ENCODE measurements at regions not wholly inside any gene's neighbourhood (a gene's known extent, or its start where the extent isn't known, plus 50 kb on each side); places are given as distances from the start of the nearest gene placed in this dataset.
"Not testable (repeated sequence)": the region's sequence is repeated elsewhere in the genome, so short reads cannot be mapped to it uniquely, and the experiment has no call there.

DNA sequence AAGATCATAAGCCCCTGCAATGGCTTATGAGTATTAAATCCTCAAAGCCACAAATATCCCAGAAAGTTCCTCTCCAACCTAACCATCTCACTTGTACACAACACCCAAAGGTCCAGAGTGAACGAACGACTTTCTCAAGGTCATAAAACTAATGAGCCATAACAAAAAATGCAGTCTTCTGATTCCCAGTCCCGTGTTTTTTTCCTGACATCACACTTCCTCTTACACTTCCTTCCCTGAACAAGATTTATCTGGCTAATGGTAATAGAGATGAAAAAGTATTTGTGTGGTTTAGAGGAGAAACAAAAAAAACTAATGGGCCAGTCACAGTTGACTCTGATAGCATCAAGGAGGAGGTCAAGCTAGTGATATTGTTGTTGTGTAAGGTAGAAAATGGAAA lies 99.5 kb upstream of the KLHL13 start:
- DNase-seq: peak in 1 of 2 donors; percentile 21

DNA sequence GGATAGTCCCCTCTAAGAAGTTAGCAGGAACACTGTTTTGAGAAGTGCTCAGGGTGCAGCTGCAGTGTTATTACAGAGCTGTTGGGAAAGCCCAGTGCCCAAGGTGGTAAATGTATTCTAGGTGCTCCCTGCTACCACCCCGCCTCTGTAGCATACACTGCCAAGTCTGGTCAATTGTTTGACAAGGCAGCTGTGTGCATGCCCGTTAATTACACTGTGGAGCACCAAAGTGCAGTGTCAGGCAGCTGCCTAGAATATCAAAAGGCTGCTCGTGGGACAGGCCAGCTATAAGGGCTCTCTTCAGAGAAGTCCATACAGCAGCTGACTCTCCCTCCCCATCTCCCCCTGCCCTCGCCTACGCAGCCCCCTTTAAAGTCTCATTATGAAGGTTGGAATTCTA lies 99.9 kb upstream of the KLHL13 start:
- DNase-seq: no peak

DNA sequence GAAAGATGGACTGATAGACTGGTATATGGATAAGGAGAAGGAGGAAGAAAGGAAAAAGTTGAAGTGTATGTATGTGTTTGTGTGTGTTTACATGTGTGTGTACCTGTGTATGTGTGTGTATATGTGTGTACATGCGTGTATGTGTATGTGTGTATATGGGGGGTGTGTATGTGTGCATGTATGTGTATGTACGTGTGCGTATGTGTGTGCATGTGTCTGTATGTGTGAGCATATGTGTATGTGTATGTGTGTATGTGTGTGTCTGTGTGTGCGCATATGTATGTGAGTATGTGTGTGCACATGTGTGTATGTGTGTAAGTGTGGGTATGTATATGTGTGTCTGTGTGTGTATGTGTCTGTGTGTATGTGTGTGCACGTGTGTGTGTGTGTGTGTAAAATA lies 101.5 kb upstream of the KLHL13 start:
- no peak for DNase-seq

DNA sequence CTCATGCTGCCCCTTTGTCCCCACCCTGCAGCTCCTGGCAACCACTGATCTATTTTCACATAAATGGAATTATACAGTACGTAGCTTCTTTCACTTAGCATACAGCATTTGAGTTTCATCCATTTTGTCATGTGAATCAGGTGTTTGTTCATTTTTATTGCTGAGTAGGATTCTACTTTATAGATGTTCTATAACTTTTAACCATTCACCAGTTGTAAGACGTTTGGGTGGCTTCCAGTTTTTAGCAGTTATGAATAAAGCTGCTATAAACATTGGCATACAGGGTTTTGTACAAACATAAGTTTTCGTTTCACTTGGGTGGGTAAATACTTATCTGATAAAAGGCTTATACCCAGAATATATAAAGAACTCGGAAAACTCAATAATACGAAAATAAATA lies 102.3 kb upstream of the KLHL13 start:
- no peak for DNase-seq

DNA sequence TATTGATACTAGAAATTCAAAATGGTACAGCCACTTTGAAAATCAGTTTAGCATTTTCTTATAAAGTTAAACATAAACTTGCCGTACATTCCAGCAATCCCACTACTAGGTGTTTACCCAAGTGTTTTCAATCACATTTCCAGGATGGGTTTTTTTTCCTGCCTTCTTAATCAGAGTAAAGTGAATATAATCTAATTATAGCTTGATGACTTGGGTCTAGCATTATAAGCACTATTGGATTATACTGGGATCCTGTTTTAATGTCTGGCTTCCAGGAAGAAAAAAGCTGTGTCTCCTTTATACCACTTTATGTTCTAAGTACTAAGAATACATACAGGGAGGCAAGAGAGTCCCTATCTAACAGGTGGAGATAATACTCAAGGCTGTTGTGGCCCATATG lies 103.3 kb upstream of the KLHL13 start:
- DNase-seq: no peak

DNA sequence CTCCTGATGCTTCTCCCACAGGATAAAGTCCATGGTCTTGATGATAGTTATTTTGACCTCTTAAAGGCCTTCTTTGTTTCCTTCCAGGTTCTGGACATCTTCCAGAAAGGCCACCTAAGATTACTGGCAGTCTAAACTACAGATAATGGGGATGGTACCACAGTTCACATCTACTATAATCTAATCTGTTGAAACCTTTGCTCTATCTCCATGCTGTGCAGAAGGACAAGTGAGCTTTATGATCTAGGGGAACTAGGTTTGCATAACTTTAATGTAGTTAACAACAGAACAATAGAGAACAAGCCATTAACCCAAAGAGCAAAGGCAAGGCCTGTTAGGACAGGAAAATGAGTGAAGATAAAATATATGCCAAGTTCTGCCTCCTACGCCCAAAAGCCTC lies 103.9 kb upstream of the KLHL13 start:
- no peak for DNase-seq

DNA sequence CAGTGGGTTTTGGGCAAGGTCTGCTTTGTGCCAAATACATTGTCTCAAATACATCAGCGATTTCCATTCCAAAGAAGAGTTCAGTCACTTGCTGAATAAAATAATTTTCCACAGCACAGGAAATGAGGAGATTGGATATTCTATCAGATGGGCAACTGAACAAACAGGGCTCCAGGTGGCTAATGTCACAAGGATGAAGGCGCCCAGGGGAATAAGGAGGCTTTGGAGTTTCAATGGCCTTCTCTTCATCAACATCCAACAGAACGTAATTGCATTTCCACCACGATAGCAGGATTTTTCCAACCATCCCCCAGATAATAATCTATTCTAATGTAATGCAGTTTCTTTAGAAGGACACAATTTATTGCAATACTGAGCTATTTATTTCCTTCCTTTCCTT lies 104.7 kb upstream of the KLHL13 start:
- DNase-seq: no peak

DNA sequence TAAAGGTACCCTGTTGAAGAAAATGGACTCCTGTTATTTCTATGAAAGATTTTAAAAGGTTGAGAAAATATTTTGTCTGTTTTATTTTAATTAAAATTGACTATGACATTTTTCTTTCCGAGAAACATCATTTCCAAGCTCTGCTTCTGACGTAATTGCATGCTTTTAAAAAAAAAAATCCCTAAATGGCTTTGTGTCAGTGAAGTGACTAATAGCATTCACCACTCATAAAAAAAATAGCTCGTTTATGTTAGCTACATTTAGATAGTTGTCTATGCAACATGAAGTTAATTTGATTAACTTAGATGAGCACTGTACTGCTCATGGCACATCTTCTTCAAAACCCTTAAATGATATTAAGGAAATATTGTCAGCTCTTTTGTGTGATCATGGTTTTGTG lies 105.1 kb upstream of the KLHL13 start:
- DNase-seq: no peak

DNA sequence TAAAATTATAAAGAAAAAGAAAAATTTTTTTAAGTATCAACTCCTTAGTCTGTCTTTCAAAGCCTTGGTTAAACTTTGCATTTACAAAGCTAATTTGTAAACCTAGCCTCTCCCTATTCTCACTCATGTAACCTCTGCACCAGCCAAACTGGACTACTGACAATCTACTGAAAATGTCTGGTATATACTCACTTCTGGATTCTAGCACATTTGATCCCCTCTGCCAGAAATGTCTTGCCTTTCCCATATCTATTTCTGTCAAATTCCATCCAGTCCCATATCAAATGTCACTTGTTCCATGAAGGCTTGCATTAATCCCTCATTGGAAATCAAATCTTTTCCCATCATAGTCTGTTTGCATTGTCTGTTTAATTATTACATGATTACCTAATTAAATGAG lies 105.8 kb upstream of the KLHL13 start:
- DNase-seq: no peak

DNA sequence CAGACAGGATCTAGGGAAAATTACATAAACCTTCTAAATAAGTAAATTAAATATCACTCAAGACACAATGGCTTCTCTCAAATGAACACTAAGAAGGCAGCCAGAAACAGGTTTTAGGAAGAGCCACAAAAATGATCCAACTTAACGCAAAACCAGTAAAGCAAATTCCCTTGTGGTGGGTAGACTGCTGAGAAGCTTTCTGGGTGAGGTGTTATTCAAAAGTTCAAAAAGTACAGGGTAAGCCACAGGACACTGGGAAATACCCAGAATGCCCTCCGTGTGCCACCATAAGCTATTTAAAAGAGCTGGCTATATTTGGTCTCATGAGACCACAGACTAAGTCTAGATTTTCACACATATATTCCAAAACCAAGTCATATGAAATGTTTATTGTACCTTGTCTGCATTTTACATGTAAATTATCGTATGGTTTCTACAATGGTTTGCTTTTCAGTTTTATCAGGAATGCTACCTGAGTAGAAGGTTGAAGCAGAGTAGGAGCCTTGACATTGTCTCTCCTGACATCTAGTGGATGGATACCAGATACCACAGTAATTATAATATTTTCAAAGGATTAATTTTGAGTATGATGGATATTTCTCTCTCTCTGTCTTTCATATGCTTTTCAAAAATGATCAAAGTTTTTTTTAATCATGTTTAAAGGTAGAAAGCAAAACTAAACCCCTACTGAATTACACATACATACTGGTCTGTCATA lies 109.3 kb upstream of the KLHL13 start:
- DNase-seq: peak in 1 of 2 donors; percentile 4

DNA sequence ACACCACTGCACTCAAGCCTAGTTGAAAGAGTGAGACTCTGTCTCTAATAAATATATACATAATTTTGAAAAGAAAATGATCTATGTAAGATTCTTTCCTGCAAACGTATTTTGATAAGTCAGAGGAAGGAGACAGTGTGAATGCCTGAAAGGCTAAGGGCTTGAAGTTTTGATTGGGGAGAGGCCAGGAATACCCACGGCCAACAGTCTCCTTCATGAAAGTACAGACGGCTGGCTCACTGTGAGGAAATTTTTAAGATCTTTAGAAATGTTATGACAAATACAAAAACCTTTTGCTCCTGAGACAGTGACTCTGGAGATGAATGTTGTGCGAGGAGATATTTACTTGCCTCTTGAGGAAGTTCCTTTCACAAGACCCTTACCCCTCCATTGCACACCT lies 111.4 kb upstream of the KLHL13 start:
- no peak for DNase-seq

DNA sequence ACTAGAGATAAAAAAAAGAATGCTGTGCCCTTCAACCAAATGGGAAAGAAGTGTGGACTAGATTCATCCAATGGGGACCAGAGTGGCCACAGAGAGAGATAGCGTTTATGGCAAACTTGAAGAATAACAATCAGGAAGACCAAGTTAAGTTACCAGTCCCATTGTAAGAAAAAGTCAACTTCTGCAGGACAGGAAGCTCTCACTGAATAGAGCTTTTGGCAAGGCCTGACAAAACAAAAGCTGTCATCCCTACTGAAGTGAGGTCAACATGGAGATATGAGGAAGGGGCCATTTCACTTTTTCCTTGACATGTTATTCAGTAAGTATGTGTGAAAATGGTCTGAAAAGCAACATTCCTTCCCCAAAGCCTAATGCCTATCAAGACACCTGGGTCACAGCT lies 111.8 kb upstream of the KLHL13 start:
- DNase-seq: no peak

DNA sequence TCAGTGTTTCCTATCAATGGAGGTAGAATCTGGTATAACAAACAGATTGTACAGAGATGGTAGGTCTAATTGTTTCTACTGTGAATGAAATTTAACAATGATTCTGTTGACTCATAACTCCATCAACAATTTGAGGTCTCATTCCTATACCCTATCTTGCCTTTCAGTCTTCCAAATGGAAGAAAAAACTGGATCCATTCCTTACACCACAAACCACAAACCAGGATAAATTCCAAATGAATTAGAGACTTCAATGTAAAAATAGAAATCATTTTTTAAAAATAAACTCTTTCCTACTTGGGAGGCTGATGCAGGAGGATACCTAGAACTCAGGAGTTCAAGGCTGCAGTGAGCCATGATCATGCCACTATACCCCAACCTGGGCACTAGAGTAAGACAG lies 114.4 kb upstream of the WDR44 start:
- DNase-seq: no peak

DNA sequence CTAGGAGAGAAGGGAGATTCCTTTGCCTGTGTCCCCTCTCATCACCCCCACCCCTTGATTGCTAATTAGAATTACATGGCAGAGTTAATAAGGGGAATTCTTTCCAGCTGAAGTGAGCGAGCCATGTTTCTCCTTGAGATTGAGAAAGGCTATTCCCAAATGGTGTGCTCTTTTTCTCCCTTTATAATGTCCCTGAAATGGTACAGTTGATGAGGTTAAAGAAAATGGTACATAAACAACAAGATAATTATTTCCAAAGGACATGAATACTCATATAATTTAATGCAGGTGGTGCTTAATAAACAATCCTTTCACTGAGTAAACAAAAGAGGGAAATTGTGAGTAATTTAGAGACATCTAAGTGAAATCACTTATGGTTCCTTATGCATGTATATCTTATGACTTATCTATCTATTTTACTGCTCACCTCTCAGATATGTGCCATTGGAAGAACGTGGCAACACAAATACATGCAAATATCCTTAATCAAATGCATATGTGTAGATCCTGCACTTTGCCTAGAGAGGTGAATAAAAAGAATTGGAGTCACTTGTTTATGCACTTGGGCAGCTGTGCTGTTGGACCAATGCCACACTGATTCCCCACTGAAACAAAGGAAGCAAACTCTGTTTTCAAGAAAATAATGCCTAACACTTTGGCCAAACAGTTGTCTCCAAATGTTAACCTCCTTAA lies 106.6 kb upstream of the WDR44 start:
- DNase-seq: no peak

DNA sequence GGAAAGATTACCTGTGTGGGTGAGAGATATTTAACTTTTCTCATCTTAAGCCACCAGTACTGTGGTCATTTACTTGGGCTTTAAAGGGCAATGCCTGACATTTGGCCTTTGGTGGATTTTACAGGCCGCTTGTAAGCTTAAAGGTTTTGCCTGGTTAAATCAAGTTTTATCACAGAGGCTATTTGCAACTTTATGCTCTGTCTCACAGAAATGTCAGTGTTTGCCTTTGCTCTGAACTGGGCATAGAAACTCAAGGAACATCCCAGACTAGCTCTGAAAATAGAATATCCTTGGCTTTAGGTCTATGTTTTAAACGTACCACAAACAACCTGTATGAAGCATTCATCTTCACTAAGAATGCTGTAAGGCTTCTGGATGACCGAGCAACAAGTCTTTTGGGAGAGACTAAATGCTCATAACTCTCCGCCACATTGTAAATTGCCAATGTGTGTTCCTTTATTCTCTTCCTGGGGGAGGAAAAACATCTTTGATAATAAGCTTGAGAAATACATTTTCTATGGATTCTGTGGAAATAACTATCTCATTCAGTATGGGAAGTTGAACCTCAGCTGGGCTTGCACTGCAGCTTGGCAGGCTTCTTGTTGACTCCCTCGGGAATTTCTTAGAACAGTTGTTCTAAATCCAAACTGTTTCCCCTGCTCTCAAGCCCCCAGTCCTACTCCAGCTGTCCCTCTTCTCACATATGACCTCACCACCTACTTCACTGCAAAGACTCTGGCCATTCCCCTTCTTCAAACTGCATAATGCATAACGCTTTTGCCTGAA lies 105.8 kb upstream of the WDR44 start:
- DNase-seq: no peak

DNA sequence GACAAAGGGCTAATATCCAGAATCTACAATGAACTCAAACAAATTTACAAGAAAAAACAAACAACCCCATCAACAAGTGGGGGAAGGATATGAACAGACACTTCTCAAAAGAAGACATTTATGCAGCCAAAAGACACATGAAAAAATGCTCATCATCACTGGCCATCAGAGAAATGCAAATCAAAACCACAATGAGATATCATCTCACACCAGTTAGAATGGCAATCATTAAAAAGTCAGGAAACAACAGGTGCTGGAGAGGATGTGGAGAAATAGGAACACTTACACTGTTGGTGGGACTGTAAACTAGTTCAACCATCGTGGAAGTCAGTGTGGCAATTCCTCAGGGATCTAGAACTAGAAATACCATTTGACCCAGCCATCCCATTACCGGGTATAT lies 98.9 kb upstream of the WDR44 start:
- not testable (repeated sequence) for DNase-seq

DNA sequence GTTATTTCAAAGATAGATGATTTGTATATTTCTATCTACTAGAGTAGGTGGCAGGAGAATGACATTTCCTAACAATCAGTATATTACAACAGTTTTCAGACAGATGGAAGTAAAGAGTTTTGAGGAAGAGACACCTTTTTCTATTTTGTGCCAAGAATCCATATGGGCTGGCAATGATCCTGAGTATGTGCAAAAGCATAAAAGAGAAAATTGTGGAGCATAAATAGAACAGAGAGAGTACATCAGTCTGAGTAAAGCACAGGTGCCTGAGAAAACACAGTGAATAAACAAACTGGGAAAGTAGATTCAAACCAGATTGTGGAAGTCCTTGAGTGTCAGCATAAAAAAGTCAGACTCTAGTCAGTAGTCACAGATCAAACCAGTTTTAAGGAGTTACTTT lies 96.8 kb upstream of the WDR44 start:
- DNase-seq: no peak

DNA sequence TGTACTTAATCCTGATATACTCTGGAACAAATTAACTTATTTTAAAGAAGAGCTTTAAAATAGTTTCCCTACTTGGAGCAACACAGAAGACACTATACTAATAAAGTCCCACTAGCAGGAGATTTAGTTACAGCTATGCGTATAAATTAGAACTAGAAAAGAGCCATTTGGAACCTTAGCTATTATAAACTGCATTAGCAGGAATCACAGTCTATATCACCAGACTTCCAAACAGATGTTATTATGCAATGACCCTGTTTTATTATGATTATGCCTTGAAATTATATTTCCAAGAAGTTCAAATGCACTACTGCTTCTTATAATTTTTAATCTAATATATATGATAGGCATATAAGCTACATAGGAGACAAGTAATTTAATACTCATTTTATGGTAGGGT lies 95.5 kb upstream of the WDR44 start:
- no peak for DNase-seq

DNA sequence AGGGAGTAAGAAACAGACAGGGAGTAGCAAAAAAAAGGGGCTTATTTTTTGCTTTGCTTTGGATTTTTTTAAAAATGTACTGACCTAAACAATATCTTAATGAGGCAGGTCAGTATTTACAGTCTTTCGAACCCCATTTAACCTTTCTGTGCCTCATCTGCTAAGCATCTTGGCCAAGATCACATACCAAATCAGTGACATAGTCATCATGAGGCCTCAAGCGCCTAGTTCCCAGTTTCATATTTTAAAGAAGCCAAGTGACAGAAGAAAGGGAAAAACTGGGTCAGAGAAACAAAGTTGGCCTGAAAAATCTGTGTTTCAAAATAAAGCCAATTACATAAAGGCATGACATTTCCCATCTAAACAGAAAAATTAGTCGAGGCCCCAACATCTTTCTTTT lies 94.6 kb upstream of the WDR44 start:
- no peak for DNase-seq

DNA sequence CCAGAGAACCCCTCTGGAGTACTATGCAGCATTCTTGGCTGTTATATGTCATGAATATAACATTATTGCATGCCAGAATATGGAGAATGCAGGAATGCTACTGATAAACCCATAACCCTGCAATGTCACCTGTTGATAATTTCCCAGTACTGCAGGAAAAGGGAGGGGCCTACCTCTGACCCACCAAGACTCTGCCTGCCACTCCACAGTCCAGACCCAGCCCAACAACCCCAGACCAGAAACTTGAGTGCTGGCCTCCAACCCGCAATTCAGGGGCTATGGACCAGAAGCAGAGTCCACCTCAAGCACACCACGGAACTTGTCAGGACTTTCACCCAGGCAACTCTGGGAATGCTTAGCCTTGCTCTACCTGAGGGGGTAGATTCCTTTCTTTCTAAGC lies 92.9 kb upstream of the WDR44 start:
- no peak for DNase-seq

DNA sequence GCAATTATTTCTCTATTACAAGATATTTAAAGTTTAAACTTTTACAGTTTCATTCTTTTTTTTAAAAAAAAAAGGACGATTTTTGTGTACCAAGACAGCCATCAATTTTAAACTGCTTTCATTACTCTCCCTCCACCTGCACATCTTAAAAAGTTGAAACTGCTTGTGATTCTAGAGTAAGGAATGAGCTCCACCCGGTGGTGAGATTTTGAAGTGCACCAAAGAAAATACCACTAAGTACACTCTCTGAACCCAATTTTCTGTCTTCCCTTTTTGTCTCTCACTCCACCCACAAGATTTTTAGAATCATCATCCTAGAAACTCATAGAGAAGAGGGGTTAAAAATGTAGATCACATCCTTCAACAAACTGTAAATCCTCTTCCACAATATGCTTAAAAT lies 91.3 kb upstream of the WDR44 start:
- DNase-seq: peak; percentile 6 to 70

DNA sequence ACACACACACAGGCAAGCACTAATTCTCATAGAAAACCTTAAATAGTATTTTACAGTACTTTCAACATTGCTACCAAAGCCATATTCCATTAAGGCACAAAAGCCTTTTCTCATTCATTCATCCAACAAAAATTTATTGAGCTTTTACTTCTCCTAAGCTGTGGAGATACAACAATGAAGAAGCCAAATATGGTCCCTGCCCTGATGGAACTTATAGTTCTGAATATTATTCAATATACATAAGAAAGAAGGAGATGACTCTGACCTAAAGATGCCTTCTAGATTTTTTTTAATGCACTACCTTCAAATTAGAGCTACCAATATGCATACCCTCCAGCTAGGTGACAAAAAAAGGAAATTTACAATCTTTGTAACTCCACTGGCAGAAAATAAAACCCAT lies 90.0 kb upstream of the WDR44 start:
- DNase-seq: no peak

DNA sequence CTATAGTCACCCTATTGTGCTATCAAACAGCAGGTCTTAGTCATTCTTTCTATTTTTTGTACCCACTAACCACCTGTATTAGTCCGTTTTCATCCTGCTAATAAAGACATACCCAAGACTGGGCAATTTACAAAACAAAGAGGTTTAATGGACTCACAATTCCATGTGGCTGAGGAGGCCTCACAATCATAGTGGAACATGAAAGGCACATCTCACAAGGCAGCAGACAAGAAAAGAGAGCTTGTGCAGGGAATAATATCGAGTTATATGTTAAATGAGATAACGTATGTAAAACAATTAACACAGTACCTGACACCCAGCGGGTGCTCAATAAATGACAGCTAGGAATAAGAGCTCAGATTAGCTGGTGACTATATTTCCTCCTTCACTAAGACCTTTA lies 88.1 kb upstream of the WDR44 start:
- no peak for DNase-seq

DNA sequence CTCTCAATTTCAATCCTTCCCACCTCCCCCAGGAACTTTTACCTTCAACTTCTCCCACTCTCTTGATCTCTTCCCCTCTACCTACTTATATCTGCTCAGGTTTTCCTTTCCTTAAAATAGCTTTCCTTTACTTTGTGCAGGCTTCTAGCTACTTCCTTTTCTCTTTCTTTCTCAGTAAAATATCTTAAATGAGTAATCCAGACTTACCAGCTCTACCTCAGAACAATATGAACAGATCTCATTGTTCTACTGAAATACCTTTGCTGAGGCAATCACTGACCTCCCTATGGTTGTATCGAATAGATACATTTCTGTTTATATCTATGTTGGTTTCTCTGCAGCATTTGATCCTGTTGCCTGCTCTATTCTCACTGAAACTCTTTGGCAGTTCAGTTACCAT lies 86.7 kb upstream of the WDR44 start:
- no peak for DNase-seq
